BJ (cell line): ENCODE measurements at regions not wholly inside any gene's neighbourhood (a gene's known extent, or its start where the extent isn't known, plus 50 kb on each side); places are given as distances from the start of the nearest gene placed in this dataset.
A peak's percentile ranks its signal among the peaks of the same experiment; 100 is the strongest.

Experiments
- CTCF ChIA-PET: fragments of 350-600 bp; formaldehyde crosslinking; extraction: SDS; loops from one replicate; lab custom pipeline; 2021; ENCODE audit warnings: antibody characterized with exemption, inconsistent platforms; lab: Yijun Ruan, JAX
- POLR2A ChIA-PET: fragments of 300-600 bp; sonication (Branson Sonifier 250); formaldehyde crosslinking; extraction: SDS; loops from one replicate; lab custom pipeline; 2021; ENCODE audit warnings: antibody characterized with exemption; lab: Charles Lee
- DNase-seq: peaks from one replicate; pipeline ENCODE4 v3.0.0-alpha.2; 2011; ENCODE audit warnings: low read depth
- H3K27me3 ChIP-seq: 2 replicates; pipeline ENCODE4 v1.6.0; 2011; ENCODE audit warnings: low read length; ENCODE audit not compliant: control insufficient read depth, insufficient read depth
- H3K36me3 ChIP-seq: 2 replicates; pipeline ENCODE4 v1.5.1; 2011; ENCODE audit warnings: low read length; ENCODE audit not compliant: control insufficient read depth, insufficient read depth
- H3K4me3 ChIP-seq: 2 replicates; pipeline ENCODE4 v1.5.1; 2011; ENCODE audit warnings: low read depth, mild to moderate bottlenecking, control low read depth, low read length
- CTCF ChIP-seq: IDR thresholded peaks from 2 replicates; pipeline ENCODE4 v1.5.1; 2011; ENCODE audit warnings: low read depth, mild to moderate bottlenecking, control low read depth, inconsistent platforms, low read length, moderate library complexity; ENCODE audit not compliant: insufficient read depth

- DNase-seq, result no peak
- no peak for TF ChIP-seq CTCF
- H3K4me3 ChIP-seq, result no peak overlapping the region
- no peaks in the 10 kb centered on the region for H3K36me3 ChIP-seq
- POLR2A ChIA-PET, result no interaction called here
- CTCF ChIA-PET, result interaction anchor here (0.9 kb wide), 1 partner anchor 9 kb away, joined by 3 read pairs; a partner anchor contains a TSS
- no peaks in the 10 kb centered on the region for H3K27me3 ChIP-seq
Observed at GRCh38 chr6:27136978-27137814, 110.3 kb upstream of the PRSS16 start.

- H3K4me3 ChIP-seq, result no peak overlapping the region
- H3K27me3 ChIP-seq, result no peaks in the 10 kb centered on the region
- ChIA-PET POLR2A (no interaction called here), CTCF (interaction anchor here (1.0 kb wide), 1 partner anchor 9 kb away, joined by 4 read pairs; a partner anchor contains a TSS)
- no peaks in the 10 kb centered on the region for H3K36me3 ChIP-seq
- DNase-seq, result no peak
- no peak for TF ChIP-seq CTCF
Observed at GRCh38 chr6:27138406-27138805, 109.1 kb upstream of the PRSS16 start.

- POLR2A ChIA-PET, result interaction anchor here (1.0 kb wide), 1 partner anchor 754 kb away, joined by 3 read pairs; a partner anchor contains a TSS
- CTCF ChIA-PET, result interaction anchor here (1.0 kb wide), 1 partner anchor 8 kb away, joined by 4 read pairs; a partner anchor contains a TSS
- no peak for DNase-seq
- H3K27me3 ChIP-seq, result no peaks in the 10 kb centered on the region
- TF ChIP-seq CTCF, result no peak
- peak overlapping the region; percentile 66 for H3K4me3 ChIP-seq
- H3K36me3 ChIP-seq, result no peaks in the 10 kb centered on the region
Observed at GRCh38 chr6:27138837-27139755, 108.4 kb upstream of the PRSS16 start.

GRCh38 chr6:27139756-27140579 is 107.5 kb upstream of the PRSS16 start:
- no peak for TF ChIP-seq CTCF
- ChIA-PET CTCF (no interaction called here), POLR2A (interaction anchor here (1.0 kb wide), 1 partner anchor 753 kb away, joined by 3 read pairs; a partner anchor contains a TSS)
- Histone ChIP-seq H3K36me3 (no peaks in the 10 kb centered on the region), H3K4me3 (peak overlapping the region; percentile 66), H3K27me3 (no peaks in the 10 kb centered on the region)
- no peak for DNase-seq
